Stimulated activated CD4-positive, alpha-beta T cell treated with anti-CD3 and anti-CD28 coated beads, Interleukin-2, amount 100 ng/mL, for 48 hours (primary cell): ENCODE measurements at regions not wholly inside any gene's neighbourhood (a gene's known extent, or its start where the extent isn't known, plus 50 kb on each side); places are given as distances from the start of the nearest gene placed in this dataset.
"Not testable (repeated sequence)": the region's sequence is repeated elsewhere in the genome, so short reads cannot be mapped to it uniquely, and the experiment has no call there.

Source experiments
- DNase-seq, 2 donors: peaks; one replicate each; pipeline ENCODE4 v3.0.0-alpha.2; 2020

- DNase-seq = no peak
These were observed 122.3 kb upstream of the TMEM164 start for GRCh38 chrX:109880629-109881028.

- DNase-seq = peak; percentile 8 to 32
These were observed 116.7 kb upstream of the TMEM164 start for GRCh38 chrX:109886122-109886761.

- no peak for DNase-seq
These were observed 113.5 kb upstream of the TMEM164 start for GRCh38 chrX:109889289-109890006.

GRCh38 chrX:109890300-109890699, 112.6 kb upstream of the TMEM164 start:
- no peak for DNase-seq

- DNase-seq = peak; percentile 24 to 54
These were observed 111.9 kb upstream of the TMEM164 start for GRCh38 chrX:109890910-109891502.

- DNase-seq = not testable (repeated sequence)
These were observed 106.9 kb upstream of the TMEM164 start for GRCh38 chrX:109896024-109896423.

- no peak for DNase-seq
These were observed 100.2 kb upstream of the TMEM164 start for GRCh38 chrX:109902665-109903064.

GRCh38 chrX:109911046-109911445, 91.9 kb upstream of the TMEM164 start:
- no peak for DNase-seq

- DNase-seq = not testable (repeated sequence)
These were observed 89.9 kb upstream of the TMEM164 start for GRCh38 chrX:109912993-109913392.

GRCh38 chrX:109914114-109914849, 88.6 kb upstream of the TMEM164 start:
- no peak for DNase-seq

GRCh38 chrX:109918753-109919152, 84.2 kb upstream of the TMEM164 start:
- no peak for DNase-seq

- no peak for DNase-seq
These were observed 82.6 kb upstream of the TMEM164 start for GRCh38 chrX:109920325-109920724.

GRCh38 chrX:109920868-109921267, 82.0 kb upstream of the TMEM164 start:
- DNase-seq = no peak

- no peak for DNase-seq
These were observed 80.7 kb upstream of the TMEM164 start for GRCh38 chrX:109922190-109922589.

GRCh38 chrX:109925003-109925402, 77.9 kb upstream of the TMEM164 start:
- DNase-seq = not testable (repeated sequence)

GRCh38 chrX:109925656-109926055, 77.3 kb upstream of the TMEM164 start:
- no peak for DNase-seq

- DNase-seq = no peak
These were observed 76.8 kb upstream of the TMEM164 start for GRCh38 chrX:109926118-109926517.

GRCh38 chrX:109926743-109927662, 75.9 kb upstream of the TMEM164 start:
- no peak for DNase-seq

- no peak for DNase-seq
These were observed 75.1 kb upstream of the TMEM164 start for GRCh38 chrX:109927663-109928273.

- DNase-seq = no peak
These were observed 74.1 kb upstream of the TMEM164 start for GRCh38 chrX:109928596-109929335.

GRCh38 chrX:109931677-109932076, 71.2 kb upstream of the TMEM164 start:
- DNase-seq = no peak
